ENCODE measurements at regions not wholly inside any gene's neighbourhood (a gene's known extent, or its start where the extent isn't known, plus 50 kb on each side); places are given as distances from the start of the nearest gene placed in this dataset.

DNA sequence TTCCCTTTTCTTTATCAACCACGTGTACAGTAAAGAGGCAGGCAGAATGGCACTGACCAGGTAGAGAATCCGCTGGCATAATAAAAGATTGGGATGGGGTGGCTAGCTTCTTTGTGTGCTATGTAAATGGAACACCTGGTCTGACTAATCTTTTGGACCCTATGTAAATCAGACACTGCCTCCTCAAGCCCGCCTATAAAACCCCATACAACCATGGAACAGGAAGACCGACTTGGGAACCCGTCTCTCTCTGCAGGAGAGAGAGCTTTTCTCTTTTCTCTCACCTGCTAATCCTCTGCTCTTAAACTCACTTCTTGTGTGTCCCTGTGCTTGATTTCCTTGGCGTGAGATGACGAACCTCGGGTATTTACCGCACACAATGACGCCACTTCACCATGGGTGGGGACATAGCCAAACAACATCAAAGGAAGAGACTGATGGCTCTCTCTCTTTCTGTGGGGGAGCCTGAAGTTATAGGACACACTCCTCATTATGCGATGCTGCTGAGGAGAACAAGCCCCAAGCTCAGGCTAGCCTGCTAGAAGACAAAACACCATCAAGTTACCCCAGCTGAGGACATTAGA lies 94.2 kb downstream of the ARL5B start:
- no peaks in the 10 kb centered on the region for H3K9me3 Mint-ChIP-seq (ENCODE audit: unreplicated experiment)
- no peak for DNase-seq (ENCODE audit: low spot score)
- no peaks in the 10 kb centered on the region for H3K27me3 Mint-ChIP-seq (ENCODE audit: unreplicated experiment)
- TF ChIP-seq, protein P1, sequence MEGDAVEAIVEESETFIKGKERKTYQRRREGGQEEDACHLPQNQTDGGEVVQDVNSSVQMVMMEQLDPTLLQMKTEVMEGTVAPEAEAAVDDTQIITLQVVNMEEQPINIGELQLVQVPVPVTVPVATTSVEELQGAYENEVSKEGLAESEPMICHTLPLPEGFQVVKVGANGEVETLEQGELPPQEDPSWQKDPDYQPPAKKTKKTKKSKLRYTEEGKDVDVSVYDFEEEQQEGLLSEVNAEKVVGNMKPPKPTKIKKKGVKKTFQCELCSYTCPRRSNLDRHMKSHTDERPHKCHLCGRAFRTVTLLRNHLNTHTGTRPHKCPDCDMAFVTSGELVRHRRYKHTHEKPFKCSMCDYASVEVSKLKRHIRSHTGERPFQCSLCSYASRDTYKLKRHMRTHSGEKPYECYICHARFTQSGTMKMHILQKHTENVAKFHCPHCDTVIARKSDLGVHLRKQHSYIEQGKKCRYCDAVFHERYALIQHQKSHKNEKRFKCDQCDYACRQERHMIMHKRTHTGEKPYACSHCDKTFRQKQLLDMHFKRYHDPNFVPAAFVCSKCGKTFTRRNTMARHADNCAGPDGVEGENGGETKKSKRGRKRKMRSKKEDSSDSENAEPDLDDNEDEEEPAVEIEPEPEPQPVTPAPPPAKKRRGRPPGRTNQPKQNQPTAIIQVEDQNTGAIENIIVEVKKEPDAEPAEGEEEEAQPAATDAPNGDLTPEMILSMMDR (IDR thresholded peaks at IDR 0.05; ENCODE audit: unreplicated experiment) = no peak
- H3K27ac Mint-ChIP-seq (ENCODE audit: unreplicated experiment) = no peak overlapping the region
- no peaks in the 10 kb centered on the region for H3K4me1 Mint-ChIP-seq (ENCODE audit: unreplicated experiment)
- no peak overlapping the region for H3K4me3 Mint-ChIP-seq (ENCODE audit: unreplicated experiment)
- H3K36me3 Mint-ChIP-seq (ENCODE audit: low read depth, unreplicated experiment) = no peaks in the 10 kb centered on the region

DNA sequence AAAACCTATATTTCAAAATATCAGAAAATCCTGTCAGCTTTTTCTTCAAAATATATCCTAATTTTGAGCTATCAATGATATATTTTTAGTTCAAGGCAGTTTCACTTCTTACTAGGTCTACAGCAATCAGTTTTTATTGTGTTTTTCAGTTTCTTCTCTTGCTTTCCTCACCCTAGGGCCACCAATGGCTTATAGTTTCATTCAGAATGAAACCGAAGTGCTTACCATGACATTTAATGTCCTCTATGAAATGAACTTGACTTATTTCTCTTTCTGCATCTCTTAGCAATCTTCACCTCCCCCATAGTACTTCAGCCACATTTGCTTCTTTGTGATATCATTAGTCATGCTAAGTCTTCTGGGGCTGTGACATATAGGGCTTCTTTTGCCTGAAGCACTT lies 100.3 kb downstream of the ARL5B start:
- Mint-ChIP-seq H3K36me3 (ENCODE audit: low read depth, unreplicated experiment) (no peaks in the 10 kb centered on the region), H3K4me1 (ENCODE audit: unreplicated experiment) (no peaks in the 10 kb centered on the region), H3K9me3 (ENCODE audit: unreplicated experiment) (no peaks in the 10 kb centered on the region), H3K4me3 (ENCODE audit: unreplicated experiment) (no peak overlapping the region), H3K27me3 (ENCODE audit: unreplicated experiment) (no peaks in the 10 kb centered on the region), H3K27ac (ENCODE audit: unreplicated experiment) (no peak overlapping the region)
- DNase-seq (ENCODE audit: low spot score) = no peak
- TF ChIP-seq, protein P1 (IDR thresholded peaks at IDR 0.05; ENCODE audit: unreplicated experiment) = no peak

DNA sequence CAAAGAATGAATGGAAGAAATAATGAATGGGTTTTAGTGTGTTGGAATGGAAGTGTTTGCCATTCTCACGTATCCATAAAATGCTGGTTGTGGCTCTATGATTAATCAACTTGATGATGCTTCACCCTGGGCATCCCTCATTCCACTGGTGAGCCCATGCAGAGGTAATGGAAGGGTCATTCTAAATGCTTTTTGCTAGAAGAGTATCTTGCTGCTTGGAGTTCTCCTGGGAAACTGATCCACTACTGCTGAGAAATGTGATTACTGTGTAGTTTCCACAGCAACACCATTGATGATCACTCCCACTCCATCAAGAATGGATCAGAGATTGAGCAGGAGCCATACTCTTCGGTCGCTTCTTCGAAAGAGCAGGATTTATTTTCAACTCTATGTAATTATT lies 101.6 kb downstream of the ARL5B start:
- H3K4me3 Mint-ChIP-seq (ENCODE audit: unreplicated experiment) = no peak overlapping the region
- DNase-seq (ENCODE audit: low spot score) = no peak
- H3K27me3 Mint-ChIP-seq (ENCODE audit: unreplicated experiment) = peaks cover 2% of the 10 kb centered on the region
- H3K36me3 Mint-ChIP-seq (ENCODE audit: low read depth, unreplicated experiment) = no peaks in the 10 kb centered on the region
- H3K4me1 Mint-ChIP-seq (ENCODE audit: unreplicated experiment) = no peaks in the 10 kb centered on the region
- no peaks in the 10 kb centered on the region for H3K9me3 Mint-ChIP-seq (ENCODE audit: unreplicated experiment)
- no peak overlapping the region for H3K27ac Mint-ChIP-seq (ENCODE audit: unreplicated experiment)
- TF ChIP-seq, protein P1 (IDR thresholded peaks at IDR 0.05; ENCODE audit: unreplicated experiment) = no peak

DNA sequence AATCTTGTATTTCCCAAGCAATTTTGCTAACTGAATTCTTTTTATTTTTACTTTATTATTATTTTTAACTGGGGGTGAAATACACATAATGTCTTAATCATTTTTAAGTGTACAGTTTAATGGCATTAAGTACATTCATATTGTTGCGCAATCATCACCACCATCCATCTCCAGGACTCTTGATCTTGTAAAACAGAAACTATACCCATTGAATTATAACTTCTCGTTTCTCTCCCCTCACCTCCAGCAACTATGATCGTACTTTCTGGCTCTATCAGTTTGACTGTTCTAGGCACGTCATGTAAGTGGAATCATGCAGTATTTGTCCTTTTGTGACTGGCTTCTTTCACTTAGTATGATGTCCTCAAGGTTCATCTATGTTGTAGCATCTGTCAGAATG lies 108.8 kb downstream of the ARL5B start:
- TF ChIP-seq, protein P1 (IDR thresholded peaks at IDR 0.05; ENCODE audit: unreplicated experiment) = no peak
- Mint-ChIP-seq H3K27me3 (ENCODE audit: unreplicated experiment) (peaks cover 2% of the 10 kb centered on the region), H3K4me1 (ENCODE audit: unreplicated experiment) (no peaks in the 10 kb centered on the region), H3K36me3 (ENCODE audit: low read depth, unreplicated experiment) (no peaks in the 10 kb centered on the region), H3K4me3 (ENCODE audit: unreplicated experiment) (no peak overlapping the region), H3K27ac (ENCODE audit: unreplicated experiment) (no peak overlapping the region), H3K9me3 (ENCODE audit: unreplicated experiment) (no peaks in the 10 kb centered on the region)
- DNase-seq (ENCODE audit: low spot score) = no peak

DNA sequence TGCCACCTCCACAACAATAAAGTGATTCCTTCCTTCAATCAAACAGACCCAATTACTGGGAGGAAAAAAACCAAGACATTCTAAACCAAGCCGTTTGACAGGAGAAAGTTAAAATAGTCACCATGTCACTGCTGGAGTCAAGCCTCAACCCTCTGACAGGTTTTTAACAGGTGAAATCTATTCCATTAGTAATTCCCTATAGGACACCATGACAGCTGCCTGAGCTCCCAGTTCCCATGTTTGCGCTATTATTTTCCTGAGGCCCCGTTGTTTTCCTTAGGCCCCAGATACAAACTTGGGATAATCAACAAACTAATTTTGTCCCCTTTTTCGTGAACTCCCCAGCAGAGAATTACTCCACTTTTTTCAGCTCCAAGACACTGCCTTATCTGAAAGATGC lies 113.9 kb downstream of the ARL5B start:
- Mint-ChIP-seq H3K4me1 (ENCODE audit: unreplicated experiment) (no peaks in the 10 kb centered on the region), H3K9me3 (ENCODE audit: unreplicated experiment) (no peaks in the 10 kb centered on the region), H3K27ac (ENCODE audit: unreplicated experiment) (no peak overlapping the region), H3K36me3 (ENCODE audit: low read depth, unreplicated experiment) (no peaks in the 10 kb centered on the region), H3K27me3 (ENCODE audit: unreplicated experiment) (no peaks in the 10 kb centered on the region), H3K4me3 (ENCODE audit: unreplicated experiment) (no peak overlapping the region)
- no peak for DNase-seq (ENCODE audit: low spot score)
- TF ChIP-seq, protein P1 (IDR thresholded peaks at IDR 0.05; ENCODE audit: unreplicated experiment) = no peak
